ENCODE measurements at regions not wholly inside any gene's neighbourhood (a gene's known extent, or its start where the extent isn't known, plus 50 kb on each side); places are given as distances from the start of the nearest gene placed in this dataset.
"Not testable (repeated sequence)": the region's sequence is repeated elsewhere in the genome, so short reads cannot be mapped to it uniquely, and the experiment has no call there.

GRCh38 chr9:97179616-97180015, 127.8 kb upstream of the CCDC180 start:
- no peak for DNase-seq (ENCODE audit: low read depth)

- DNase-seq (ENCODE audit: low read depth), result no peak
Measured at GRCh38 chr9:97176206-97176605, 131.3 kb upstream of the CCDC180 start.

GRCh38 chr9:97168174-97168573, 129.2 kb upstream of the CTSV start:
- not testable (repeated sequence) for DNase-seq (ENCODE audit: low read depth)

- DNase-seq (ENCODE audit: low read depth), result not testable (repeated sequence)
Measured at GRCh38 chr9:97166496-97167138, 127.7 kb upstream of the CTSV start.

GRCh38 chr9:97160255-97160654, 121.3 kb upstream of the CTSV start:
- DNase-seq (ENCODE audit: low read depth), result no peak

- DNase-seq (ENCODE audit: low read depth), result not testable (repeated sequence)
Measured at GRCh38 chr9:97158722-97159121, 119.8 kb upstream of the CTSV start.

- DNase-seq (ENCODE audit: low read depth), result not testable (repeated sequence)
Measured at GRCh38 chr9:97155441-97155840, 116.5 kb upstream of the CTSV start.

GRCh38 chr9:97153967-97154366, 115.0 kb upstream of the CTSV start:
- no peak for DNase-seq (ENCODE audit: low read depth)

- DNase-seq (ENCODE audit: low read depth), result not testable (repeated sequence)
Measured at GRCh38 chr9:97153160-97153559, 114.2 kb upstream of the CTSV start.

GRCh38 chr9:97150471-97150870, 111.5 kb upstream of the CTSV start:
- not testable (repeated sequence) for DNase-seq (ENCODE audit: low read depth)

GRCh38 chr9:97148428-97148827, 109.5 kb upstream of the CTSV start:
- not testable (repeated sequence) for DNase-seq (ENCODE audit: low read depth)

GRCh38 chr9:97145680-97146079, 106.7 kb upstream of the CTSV start:
- DNase-seq (ENCODE audit: low read depth), result not testable (repeated sequence)

GRCh38 chr9:97140566-97140965, 101.6 kb upstream of the CTSV start:
- no peak for DNase-seq (ENCODE audit: low read depth)

GRCh38 chr9:97136421-97136820, 97.5 kb upstream of the CTSV start:
- no peak for DNase-seq (ENCODE audit: low read depth)

GRCh38 chr9:97133966-97134365, 95.0 kb upstream of the CTSV start:
- DNase-seq (ENCODE audit: low read depth), result not testable (repeated sequence)

- DNase-seq (ENCODE audit: low read depth), result no peak
Measured at GRCh38 chr9:97132865-97133264, 93.9 kb upstream of the CTSV start.

GRCh38 chr9:97130864-97131263, 91.9 kb upstream of the CTSV start:
- DNase-seq (ENCODE audit: low read depth), result not testable (repeated sequence)

GRCh38 chr9:97130387-97130786, 91.4 kb upstream of the CTSV start:
- not testable (repeated sequence) for DNase-seq (ENCODE audit: low read depth)

- no peak for DNase-seq (ENCODE audit: low read depth)
Measured at GRCh38 chr9:97128919-97129318, 90.0 kb upstream of the CTSV start.

- DNase-seq (ENCODE audit: low read depth), result no peak
Measured at GRCh38 chr9:97124256-97124655, 85.3 kb upstream of the CTSV start.

- no peak for DNase-seq (ENCODE audit: low read depth)
Measured at GRCh38 chr9:97110696-97111095, 71.8 kb upstream of the CTSV start.

- DNase-seq (ENCODE audit: low read depth), result no peak
Measured at GRCh38 chr9:97109194-97109811, 70.4 kb upstream of the CTSV start.

- not testable (repeated sequence) for DNase-seq (ENCODE audit: low read depth)
Measured at GRCh38 chr9:97105220-97105619, 66.3 kb upstream of the CTSV start.

Measured in stimulated activated CD8-positive, alpha-beta memory T cell treated with anti-CD3 and anti-CD28 coated beads, Interleukin-4, amount 100 ng/mL, for 24 hours (primary cell).